NCI-H1092 (cell line): ENCODE measurements at regions not wholly inside any gene's neighbourhood (a gene's known extent, or its start where the extent isn't known, plus 50 kb on each side); places are given as distances from the start of the nearest gene placed in this dataset.

Experiments
- DNase-seq: peaks from one replicate; lab custom pipeline; 2025; lab: John Stamatoyannopoulos, UW

GRCh38 chr18:55880617-55881016 lies 292.6 kb upstream of the TCF4 start:
- DNase-seq: no peak

DNA sequence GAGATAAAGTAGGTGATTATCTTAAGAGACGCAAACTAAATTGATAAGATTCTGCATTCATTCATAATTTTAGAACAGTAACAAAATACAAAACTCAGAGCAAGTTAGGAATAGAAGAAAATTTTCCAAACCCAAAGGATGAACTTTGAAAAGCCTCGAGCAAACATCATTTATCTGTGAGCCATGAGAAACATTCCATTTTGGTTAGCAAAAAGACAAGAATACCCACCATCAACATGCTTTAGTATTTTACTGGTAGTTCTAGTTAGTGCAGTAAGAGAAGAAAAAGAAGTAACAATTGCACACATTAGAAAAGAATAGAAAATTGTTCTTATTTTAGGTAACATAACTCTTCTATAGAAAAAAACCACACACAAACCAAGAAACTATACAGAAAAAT lies 291.3 kb upstream of the TCF4 start:
- DNase-seq: no peak

GRCh38 chr18:55878224-55878623 lies 290.2 kb upstream of the TCF4 start:
- DNase-seq: no peak

GRCh38 chr18:55877321-55877720 lies 289.3 kb upstream of the TCF4 start:
- DNase-seq: no peak

DNA sequence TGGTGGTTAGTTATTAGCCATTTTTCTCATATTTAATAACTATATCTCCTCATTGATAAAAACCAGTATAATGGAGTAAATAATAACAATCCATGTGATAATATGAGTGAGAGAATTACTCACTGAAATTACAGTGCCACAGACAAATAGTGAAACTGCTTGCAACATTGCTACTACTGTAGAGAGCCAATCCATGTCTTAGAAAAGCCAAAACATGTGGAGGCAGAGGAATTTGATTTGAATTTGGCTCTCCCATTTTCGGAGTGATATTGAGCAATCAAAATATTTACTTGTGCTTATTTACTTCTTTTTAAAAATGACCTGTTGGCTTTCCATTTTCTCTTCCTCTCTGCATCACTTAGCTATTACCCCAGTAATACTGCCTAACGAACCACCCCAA lies 288.3 kb upstream of the TCF4 start:
- DNase-seq: no peak

- no peak for DNase-seq
Measured at GRCh38 chr18:55875371-55875901, 287.4 kb upstream of the TCF4 start.

GRCh38 chr18:55869556-55870501 lies 281.8 kb upstream of the TCF4 start:
- DNase-seq: no peak

DNA sequence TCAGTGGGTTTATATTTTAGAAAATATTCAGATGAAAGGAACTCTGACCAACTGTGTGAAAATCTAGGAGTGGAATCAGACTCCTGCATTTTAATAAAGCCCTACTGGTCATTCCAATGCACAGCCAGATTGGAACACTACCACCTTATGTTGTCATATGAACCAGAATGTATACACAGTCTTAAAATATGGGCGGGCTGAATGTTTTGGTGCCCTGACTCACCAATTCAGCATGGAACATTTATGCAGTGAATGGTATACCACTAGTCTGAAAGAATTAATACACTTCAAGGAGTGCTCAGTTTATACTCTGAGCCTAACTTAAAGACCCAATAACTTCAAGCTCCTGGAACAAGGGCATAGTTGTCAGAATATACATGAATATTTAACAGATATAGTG lies 280.9 kb upstream of the TCF4 start:
- no peak for DNase-seq

GRCh38 chr18:55866886-55867285 lies 278.9 kb upstream of the TCF4 start:
- DNase-seq: no peak

DNA sequence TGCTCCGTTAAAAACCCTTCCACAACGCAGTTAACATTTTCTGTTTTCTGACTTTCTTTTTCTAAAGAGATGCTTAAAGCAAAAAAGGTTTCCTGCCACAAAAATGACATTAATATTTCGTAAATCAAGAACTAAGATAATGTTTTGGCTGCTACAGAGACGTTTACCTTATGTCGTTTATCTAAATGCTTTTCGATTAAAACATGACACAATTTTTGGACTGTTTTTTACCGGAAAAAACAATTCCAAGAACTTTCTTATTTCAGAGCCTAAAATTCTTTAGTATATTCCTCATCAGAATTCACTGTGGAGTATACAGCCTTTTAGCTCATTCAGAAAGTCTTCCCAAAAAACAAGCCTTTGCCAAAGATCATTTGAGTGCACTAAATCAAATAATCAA lies 278.0 kb upstream of the TCF4 start:
- DNase-seq: no peak

GRCh38 chr18:55864281-55864680 lies 276.3 kb upstream of the TCF4 start:
- DNase-seq: no peak

DNA sequence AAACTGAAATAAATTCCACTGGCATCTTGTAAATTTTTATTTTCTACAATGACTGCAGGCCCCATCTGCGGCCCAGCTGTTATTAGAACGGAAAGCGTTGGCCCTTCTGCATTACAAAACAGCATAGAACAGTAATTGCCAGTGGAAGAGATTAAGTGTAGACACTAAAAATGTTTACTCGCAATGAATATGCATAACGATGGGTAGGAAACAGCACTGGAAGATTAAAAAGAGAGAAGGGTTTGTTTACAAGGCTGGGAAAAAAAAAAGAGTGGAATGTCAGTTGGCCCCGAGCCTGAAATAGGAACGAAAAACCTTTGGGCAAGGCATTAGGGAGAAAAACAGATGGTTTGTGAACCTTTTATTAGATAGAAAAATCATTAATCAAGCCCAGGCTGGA lies 275.9 kb upstream of the TCF4 start:
- DNase-seq: no peak

GRCh38 chr18:55863391-55863706 lies 275.4 kb upstream of the TCF4 start:
- no peak for DNase-seq

GRCh38 chr18:55862693-55863390 lies 274.9 kb upstream of the TCF4 start:
- no peak for DNase-seq

DNA sequence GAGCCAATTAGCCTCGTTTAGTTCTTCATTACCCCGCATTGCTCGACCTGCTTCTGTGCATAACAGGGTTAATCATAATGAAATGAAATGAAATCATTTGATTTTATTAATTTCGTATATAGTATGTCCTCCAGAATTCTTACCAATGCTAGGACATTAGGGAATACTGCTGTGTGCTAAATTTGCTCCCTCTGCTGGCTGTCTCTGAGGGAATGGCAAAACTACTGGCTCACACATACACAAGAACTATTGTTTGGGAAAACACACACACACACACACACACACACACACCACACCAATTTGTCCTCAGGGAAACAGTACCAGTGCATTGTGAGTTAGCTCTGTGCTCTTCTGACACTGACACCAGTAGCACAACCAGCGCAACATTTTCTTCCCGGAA lies 273.3 kb upstream of the TCF4 start:
- DNase-seq: no peak

DNA sequence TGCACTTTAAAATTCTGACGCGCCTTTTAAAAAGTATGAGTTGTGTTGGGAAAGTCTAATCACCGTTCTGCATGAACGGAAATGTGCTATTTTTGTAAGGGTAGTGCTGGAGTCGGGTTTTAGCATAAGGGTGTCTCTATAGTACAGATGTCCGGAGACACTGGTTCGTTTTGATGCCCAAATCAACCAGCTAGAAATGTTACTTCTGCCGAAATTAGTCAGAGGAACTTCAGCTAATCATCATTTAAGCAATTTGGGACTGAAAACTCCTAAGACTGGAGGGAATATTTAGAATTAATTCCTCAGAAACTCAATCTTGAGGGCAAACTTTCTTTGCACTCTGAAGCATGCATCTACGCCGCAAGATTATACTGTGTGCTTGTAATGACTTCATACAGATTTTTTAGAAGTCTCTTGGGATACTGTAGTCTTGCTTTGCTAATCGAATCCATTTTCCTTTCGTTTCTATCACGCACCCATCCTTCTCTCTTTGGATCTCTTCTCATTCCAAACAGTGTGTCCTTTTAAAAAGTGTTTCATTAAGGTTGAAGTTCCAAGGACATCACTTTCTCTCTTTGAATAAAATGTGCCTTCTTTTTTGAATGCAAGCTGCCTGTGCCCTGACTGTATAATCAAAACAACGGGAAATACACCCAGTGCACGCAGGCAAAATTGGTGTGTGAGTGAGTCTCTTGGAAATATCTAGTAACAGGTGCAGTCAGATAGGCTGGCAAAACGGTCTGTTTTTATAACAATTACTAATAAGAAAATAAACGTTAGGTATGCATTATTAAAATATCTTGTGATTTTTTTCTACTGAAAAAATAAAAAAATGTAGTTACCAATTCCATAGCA lies 270.9 kb upstream of the TCF4 start:
- DNase-seq: no peak

- DNase-seq: no peak
Measured at GRCh38 chr18:55857956-55858355, 270.0 kb upstream of the TCF4 start.

DNA sequence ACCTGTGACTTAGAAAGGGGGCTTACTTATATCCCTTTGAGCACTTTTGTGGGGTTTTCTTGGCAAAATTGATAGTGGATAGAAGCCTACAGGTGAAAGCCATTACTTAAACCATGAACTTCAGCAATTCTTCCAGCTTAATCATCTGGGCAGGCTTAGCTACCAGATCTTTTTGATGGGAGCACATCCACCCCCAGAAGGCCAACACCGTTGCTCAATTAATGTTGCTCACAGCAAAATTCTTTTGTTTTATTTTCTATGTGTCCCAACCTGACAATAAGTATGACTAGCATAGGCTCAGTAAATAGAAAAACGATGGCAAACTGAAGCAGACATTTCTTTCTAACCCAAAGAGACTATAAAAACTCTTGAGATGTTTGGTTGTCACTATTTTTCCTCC lies 269.4 kb upstream of the TCF4 start:
- DNase-seq: no peak

DNA sequence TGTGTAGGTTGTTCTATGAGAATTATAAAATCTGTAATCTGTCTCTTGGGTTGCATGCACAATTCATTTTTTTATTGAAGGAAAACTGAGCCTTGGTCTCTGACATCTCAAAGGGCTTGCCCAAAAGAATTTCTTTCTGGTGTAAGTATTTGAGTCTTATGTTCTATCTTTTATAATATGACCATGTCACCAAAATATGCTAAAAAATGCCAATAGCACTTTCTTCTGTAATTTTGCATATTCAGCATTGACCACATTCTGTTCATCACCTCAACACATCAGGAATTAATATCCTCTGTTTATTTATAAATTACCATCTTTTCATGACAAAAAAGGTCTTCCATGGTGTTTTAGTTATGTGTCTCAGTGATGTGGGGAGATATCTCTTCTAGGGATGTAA lies 268.7 kb upstream of the TCF4 start:
- no peak for DNase-seq

DNA sequence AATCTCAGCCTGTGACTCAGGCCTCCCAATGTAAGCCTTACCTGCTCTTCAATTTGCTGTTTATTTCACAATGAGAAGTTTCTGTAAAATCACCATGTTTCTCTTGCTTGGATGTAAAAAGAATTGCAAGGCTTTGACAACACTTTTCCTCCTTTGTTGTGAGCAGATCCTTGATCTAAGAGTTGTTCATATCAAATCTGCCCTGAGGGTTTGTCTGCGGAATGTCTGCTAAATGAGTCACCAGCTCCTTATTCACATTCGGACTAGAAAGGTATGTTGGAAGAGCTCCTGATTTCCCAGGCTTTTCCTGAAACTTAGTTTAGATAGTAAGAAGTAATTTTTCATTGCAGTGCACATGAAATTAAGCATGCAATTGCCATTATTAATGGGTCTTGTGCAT lies 268.2 kb upstream of the TCF4 start:
- DNase-seq: no peak

DNA sequence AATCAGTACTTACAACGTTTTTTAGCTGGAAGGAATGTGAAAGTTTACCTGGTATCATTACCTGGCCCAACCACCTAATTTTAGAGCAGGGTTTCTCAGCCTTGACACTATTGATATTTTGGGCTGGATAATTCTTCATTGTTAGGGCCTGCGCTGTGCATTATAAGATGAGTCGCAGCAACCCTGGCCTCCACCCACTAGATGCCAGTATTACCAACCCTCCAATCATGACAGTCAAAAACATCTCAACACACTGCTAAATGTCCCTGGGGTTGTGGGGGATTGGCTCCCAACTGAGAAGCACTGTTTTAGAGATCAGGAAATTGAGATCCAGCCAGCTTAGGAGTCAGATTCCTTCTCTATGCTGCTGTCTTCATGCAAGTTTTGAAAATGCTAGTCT lies 265.3 kb upstream of the TCF4 start:
- no peak for DNase-seq

DNA sequence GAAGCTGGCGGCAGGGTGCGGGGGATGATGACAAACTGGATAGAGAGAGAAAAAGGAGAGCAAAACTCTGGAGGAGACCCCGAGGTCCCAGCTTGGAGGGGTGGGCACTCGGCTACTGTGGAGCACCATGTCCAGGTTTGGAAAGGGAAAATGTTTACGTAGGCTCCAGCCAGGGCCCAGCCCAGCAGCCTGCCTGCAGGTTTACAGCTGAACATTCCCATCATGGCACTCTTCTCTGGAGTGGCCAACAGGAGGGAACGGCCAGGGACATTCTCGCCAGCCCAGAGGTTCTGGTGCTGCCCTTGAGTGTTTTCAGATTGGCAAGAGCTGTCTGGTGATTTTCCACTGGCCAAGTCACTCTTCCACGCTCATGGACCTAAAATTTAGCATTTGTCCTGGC lies 262.9 kb upstream of the TCF4 start:
- no peak for DNase-seq
